T-cell (primary cell): ENCODE measurements at regions not wholly inside any gene's neighbourhood (a gene's known extent, or its start where the extent isn't known, plus 50 kb on each side); places are given as distances from the start of the nearest gene placed in this dataset.

ENCODE experiments used
- ATAC-seq, 4 experiments: fragments of 200-7000 bp in 3 of 4; fragments of 150-1000 bp in 1 of 4; cut with Tn5 transposase; replicated peaks in 1 of 4; 1 replicate in 3 of 4; 2 replicates in 1 of 4; pipeline ENCODE4 v1.10.0; 2021; ENCODE audit warnings: moderate library complexity in 3 of 4, mild to moderate bottlenecking in 2 of 4, moderate number of reproducible peaks in 1 of 4
- CTCF ChIA-PET, 2 donors: fragments of 300-600 bp; sonication (Branson Sonifier 250); formaldehyde crosslinking; loops; one replicate each; lab custom pipeline; 2022; ENCODE audit warnings: antibody characterized with exemption in 2 of 2; lab: Charles Lee
- POLR2A ChIA-PET, 2 donors: fragments of 300-600 bp; sonication (Branson Sonifier 250); formaldehyde crosslinking; loops; one replicate each; lab custom pipeline; 2022; ENCODE audit warnings: antibody characterized with exemption in 2 of 2; lab: Charles Lee
- DNase-seq, 35 experiments: peaks; one replicate each; pipeline versions ENCODE4 v3.0.0 to v3.0.0-alpha.2; 2013 to 2023
- H3K27ac ChIP-seq: one replicate; pipeline ENCODE4 v1.5.1; 2013; ENCODE audit warnings: low read length
- H3K27me3 ChIP-seq, 2 experiments: replicated peaks in 1 of 2; 1 replicate in 1 of 2; 2 replicates in 1 of 2; pipeline versions ENCODE4 v1.6.1 to v1.7.0; 2013; ENCODE audit warnings: low read length in 1 of 2, mixed read lengths in 1 of 2; ENCODE audit not compliant: control insufficient read depth in 2 of 2, insufficient read depth in 2 of 2; ENCODE audit errors: extremely low read depth in 1 of 2
- H3K36me3 ChIP-seq, 2 donors: 1 replicate in 1 of 2; 2 replicates in 1 of 2; pipeline versions ENCODE4 v1.6.1 to v1.7.0; 2013; ENCODE audit warnings: low read length in 1 of 2; ENCODE audit not compliant: control insufficient read depth in 2 of 2, insufficient read depth in 1 of 2; ENCODE audit errors: extremely low read depth in 1 of 2
- H3K4me1 ChIP-seq, 2 experiments: 1 replicate in 1 of 2; 2 replicates in 1 of 2; pipeline versions ENCODE4 v1.6.1 to v1.7.0; 2013; ENCODE audit warnings: low read length in 2 of 2, mixed read lengths in 1 of 2; ENCODE audit not compliant: insufficient read depth in 2 of 2, control insufficient read depth in 1 of 2; ENCODE audit errors: extremely low read depth in 1 of 2
- H3K4me3 ChIP-seq, 2 donors: 1 replicate in 1 of 2; 2 replicates in 1 of 2; pipeline versions ENCODE4 v1.5.1 to v1.7.0; 2013; ENCODE audit warnings: mild to moderate bottlenecking in 2 of 2, low read length in 1 of 2, moderate library complexity in 1 of 2; ENCODE audit not compliant: control insufficient read depth in 1 of 2; ENCODE audit errors: extremely low read depth in 1 of 2
- H3K9me3 ChIP-seq: 2 replicates; pipeline ENCODE4 v1.7.0; 2013
- H3K27ac Mint-ChIP-seq, 2 donors: one replicate each; pipeline ENCODE4 v1.8.0; 2020 to 2021; ENCODE audit warnings: mild to moderate bottlenecking in 2 of 2, mixed read lengths in 2 of 2
- H3K27me3 Mint-ChIP-seq, 2 donors: one replicate each; pipeline ENCODE4 v1.8.0; 2021 to 2022; ENCODE audit warnings: mixed read lengths in 2 of 2
- H3K36me3 Mint-ChIP-seq: one replicate; pipeline ENCODE4 v1.8.0; 2021; ENCODE audit warnings: mixed read lengths
- H3K4me1 Mint-ChIP-seq, 3 donors: one replicate each; pipeline ENCODE4 v1.8.0; 2020 to 2022; ENCODE audit warnings: mixed read lengths in 3 of 3, mild to moderate bottlenecking in 1 of 3
- H3K4me3 Mint-ChIP-seq, 3 donors: one replicate each; pipeline ENCODE4 v1.8.0; 2020 to 2022; ENCODE audit warnings: mild to moderate bottlenecking in 3 of 3, mixed read lengths in 3 of 3, moderate library complexity in 3 of 3
- H3K9me3 Mint-ChIP-seq, 3 donors: one replicate each; pipeline ENCODE4 v1.8.0; 2020 to 2022; ENCODE audit warnings: mixed read lengths in 3 of 3
- WGBS: methylation state at CpG from one replicate; pipeline ENCODE4 v1.1.5; 2013; ENCODE audit warnings: missing lambda C conversion rate; ENCODE audit not compliant: insufficient coverage; 5-methylcytosine and 5-hydroxymethylcytosine counted together

- Mint-ChIP-seq H3K36me3 (no peaks in the 10 kb centered on the region), H3K27ac (no peak overlapping the region), H3K27me3 (no peaks in the 10 kb centered on the region), H3K9me3 (peaks cover 9 to 25% (median 14%) of the 10 kb centered on the region in 3 donors), H3K4me1 (no peaks in the 10 kb centered on the region), H3K4me3 (no peak overlapping the region)
- no CpG with 5 or more reads among the region's 1 CpG for WGBS
- Histone ChIP-seq H3K4me3 (no peak overlapping the region), H3K27ac (no peak overlapping the region), H3K4me1 (no peaks in the 10 kb centered on the region), H3K27me3 (no peaks in the 10 kb centered on the region), H3K36me3 (no peaks in the 10 kb centered on the region), H3K9me3 (peaks cover 2% of the 10 kb centered on the region)
- no peak for DNase-seq
- CTCF ChIA-PET: no interaction called here
- no peak for ATAC-seq
- POLR2A ChIA-PET: no interaction called here
Observed at GRCh38 chr12:17841496-17841895, 248.5 kb downstream of the RERGL start.

- H3K27ac ChIP-seq: no peak overlapping the region
- CTCF ChIA-PET: no interaction called here
- Mint-ChIP-seq H3K4me3 (no peak overlapping the region), H3K27ac (no peak overlapping the region), H3K27me3 (no peaks in the 10 kb centered on the region), H3K9me3 (peaks cover 0 to 9% (median 4%) of the 10 kb centered on the region in 3 donors), H3K36me3 (no peaks in the 10 kb centered on the region), H3K4me1 (no peaks in the 10 kb centered on the region)
- no CpG with 5 or more reads among the region's 1 CpG for WGBS
- POLR2A ChIA-PET: no interaction called here
- no peaks in the 10 kb centered on the region for H3K4me1 ChIP-seq
- no peaks in the 10 kb centered on the region for H3K9me3 ChIP-seq
- no peak for DNase-seq
- H3K36me3 ChIP-seq: no peaks in the 10 kb centered on the region
- H3K4me3 ChIP-seq: no peak overlapping the region
- H3K27me3 ChIP-seq: no peaks in the 10 kb centered on the region
- ATAC-seq: no peak
Observed at GRCh38 chr12:17829813-17830212, 260.2 kb downstream of the RERGL start.

DNA sequence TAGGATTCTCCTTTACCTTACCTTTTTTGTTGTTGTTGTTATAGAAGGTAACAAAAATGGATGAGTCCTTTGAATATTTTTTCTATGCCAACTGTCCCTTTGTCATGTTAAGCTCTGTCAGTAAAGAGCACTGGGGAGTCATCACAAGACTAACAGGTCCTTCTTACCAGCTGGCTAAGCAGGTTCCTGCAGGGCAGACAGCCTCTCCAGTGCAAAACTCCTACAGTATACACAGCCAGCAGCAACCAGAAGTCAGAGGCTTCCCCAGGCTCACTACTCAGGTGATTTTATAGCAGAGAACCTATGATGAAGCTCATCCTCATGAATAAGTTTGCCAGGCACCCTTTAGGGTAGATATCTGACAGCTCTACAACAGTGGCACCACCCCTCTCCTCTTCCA lies 271.1 kb downstream of the RERGL start:
- POLR2A ChIA-PET: no interaction called here
- H3K9me3 Mint-ChIP-seq: peaks cover 25 to 34% (median 26%) of the 10 kb centered on the region in 3 donors
- no peaks in the 10 kb centered on the region for H3K36me3 ChIP-seq
- no peak for ATAC-seq
- no peak for DNase-seq
- H3K4me1 Mint-ChIP-seq: no peaks in the 10 kb centered on the region
- no peaks in the 10 kb centered on the region for H3K4me1 ChIP-seq
- H3K27me3 Mint-ChIP-seq: no peaks in the 10 kb centered on the region
- no peak overlapping the region for H3K4me3 ChIP-seq
- CTCF ChIA-PET: no interaction called here
- H3K4me3 Mint-ChIP-seq: no peak overlapping the region
- no peak overlapping the region for H3K27ac Mint-ChIP-seq
- no peaks in the 10 kb centered on the region for H3K9me3 ChIP-seq
- no peak overlapping the region for H3K27ac ChIP-seq
- H3K27me3 ChIP-seq: no peaks in the 10 kb centered on the region
- H3K36me3 Mint-ChIP-seq: no peaks in the 10 kb centered on the region

DNA sequence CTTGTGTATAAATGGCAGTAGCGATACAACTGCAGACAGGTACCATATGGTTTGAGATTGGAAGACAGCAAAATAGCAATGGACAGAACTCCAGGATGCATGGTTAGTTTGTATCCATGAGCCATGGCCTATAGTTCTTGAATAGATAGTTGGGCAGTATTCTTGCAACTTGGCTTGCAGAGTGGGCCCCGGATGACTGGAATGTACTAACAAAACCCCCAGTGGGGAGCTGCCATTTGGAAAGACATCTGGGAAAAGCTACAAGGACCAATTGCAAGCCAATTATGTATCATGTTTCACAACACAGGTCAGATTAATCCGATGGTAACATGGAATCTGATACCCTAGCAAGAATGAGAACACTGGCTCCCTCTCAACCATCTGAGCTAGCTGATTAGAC lies 279.6 kb downstream of the RERGL start:
- Histone ChIP-seq H3K4me3 (no peak overlapping the region), H3K27me3 (no peaks in the 10 kb centered on the region), H3K9me3 (peaks cover 3% of the 10 kb centered on the region), H3K4me1 (no peaks in the 10 kb centered on the region), H3K27ac (no peak overlapping the region), H3K36me3 (no peaks in the 10 kb centered on the region)
- Mint-ChIP-seq H3K27ac (no peak overlapping the region), H3K4me1 (no peaks in the 10 kb centered on the region), H3K27me3 (no peaks in the 10 kb centered on the region), H3K36me3 (no peaks in the 10 kb centered on the region), H3K4me3 (no peak overlapping the region), H3K9me3 (peaks cover 27 to 48% (median 29%) of the 10 kb centered on the region in 3 donors)
- no peak for ATAC-seq
- ChIA-PET CTCF (interaction anchor here in 1 of 2 donors (0.5 kb wide), 1 partner anchor 733 kb away, joined by 3 read pairs; no protein-coding TSS in a partner anchor), POLR2A (no interaction called here)
- DNase-seq: no peak
- WGBS: 89% methylated on average over 2 of the region's 3 CpGs

GRCh38 chr12:17809206-17809605 lies 280.8 kb downstream of the RERGL start:
- WGBS: 40% methylated on average over 1 of the region's 1 CpG
- Mint-ChIP-seq H3K27me3 (no peaks in the 10 kb centered on the region), H3K4me3 (no peak overlapping the region), H3K36me3 (no peaks in the 10 kb centered on the region), H3K4me1 (no peaks in the 10 kb centered on the region), H3K9me3 (peaks cover 20 to 48% (median 25%) of the 10 kb centered on the region in 3 donors), H3K27ac (no peak overlapping the region)
- DNase-seq (no peak), ATAC-seq (no peak)
- ChIA-PET POLR2A (no interaction called here), CTCF (no interaction called here)
- no peaks in the 10 kb centered on the region for H3K36me3 ChIP-seq
- no peak overlapping the region for H3K27ac ChIP-seq
- no peak overlapping the region for H3K4me3 ChIP-seq
- peaks cover 3% of the 10 kb centered on the region for H3K9me3 ChIP-seq
- H3K4me1 ChIP-seq: no peaks in the 10 kb centered on the region
- no peaks in the 10 kb centered on the region for H3K27me3 ChIP-seq

DNA sequence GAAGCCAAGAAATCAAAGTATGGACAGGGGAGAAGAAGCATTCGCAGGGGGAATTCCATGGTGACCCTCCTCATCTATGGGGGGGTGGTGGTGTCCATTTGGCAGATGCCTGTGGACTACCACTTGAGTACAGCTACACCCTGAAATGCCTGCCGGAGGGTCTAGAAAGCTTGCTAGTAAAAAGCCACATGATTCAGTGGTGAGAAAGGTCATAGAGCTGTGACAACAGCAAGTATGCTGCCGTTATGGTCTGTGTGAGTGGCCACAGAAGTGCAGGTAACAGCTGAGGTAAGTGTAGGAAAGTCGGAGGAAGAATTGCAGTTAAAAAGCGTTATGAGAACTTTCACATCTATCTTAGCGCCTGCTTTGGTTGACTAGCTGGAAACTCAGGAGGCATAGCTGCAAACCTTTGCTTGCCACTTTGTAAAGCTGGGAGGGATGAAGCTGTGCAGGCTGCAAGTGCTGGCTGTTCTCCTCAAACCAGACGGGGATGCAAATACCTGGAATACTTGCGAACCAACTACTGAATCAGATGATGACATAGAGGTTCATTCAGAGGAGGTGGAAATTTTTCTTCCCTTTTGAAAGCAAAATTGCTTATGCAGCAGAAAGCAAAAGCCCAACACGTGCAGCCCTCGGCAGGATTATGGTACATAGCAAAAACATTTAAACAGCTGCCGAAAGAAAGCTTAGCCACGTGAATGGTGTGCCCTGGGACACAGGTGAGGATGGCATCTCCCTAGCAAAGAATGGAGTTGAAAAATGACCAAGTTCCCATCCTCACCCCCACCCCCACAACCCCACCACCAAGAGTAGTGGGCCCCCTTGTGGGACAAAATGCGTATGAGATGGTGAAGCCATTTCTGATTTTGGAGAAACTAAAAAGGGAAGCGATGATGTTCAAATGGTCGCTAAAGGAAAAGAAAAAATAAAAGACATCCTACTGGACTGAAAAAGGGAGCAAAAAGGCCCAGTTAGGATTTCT lies 287.0 kb downstream of the RERGL start:
- no peaks in the 10 kb centered on the region for H3K27me3 ChIP-seq
- Mint-ChIP-seq H3K27ac (no peak overlapping the region), H3K4me1 (no peaks in the 10 kb centered on the region), H3K36me3 (no peaks in the 10 kb centered on the region), H3K27me3 (no peaks in the 10 kb centered on the region), H3K4me3 (no peak overlapping the region), H3K9me3 (peaks cover 16 to 31% (median 26%) of the 10 kb centered on the region in 3 donors)
- no peak overlapping the region for H3K27ac ChIP-seq
- WGBS: 84% methylated on average over 8 of the region's 15 CpGs
- no peak overlapping the region for H3K4me3 ChIP-seq
- no peak for DNase-seq
- H3K36me3 ChIP-seq: no peaks in the 10 kb centered on the region
- ChIA-PET POLR2A (no interaction called here), CTCF (no interaction called here)
- no peak for ATAC-seq
- no peaks in the 10 kb centered on the region for H3K9me3 ChIP-seq
- H3K4me1 ChIP-seq: no peaks in the 10 kb centered on the region
